GM03348 (cell line): ENCODE measurements at regions not wholly inside any gene's neighbourhood (a gene's known extent, or its start where the extent isn't known, plus 50 kb on each side); places are given as distances from the start of the nearest gene placed in this dataset.

ENCODE experiments used
- DNase-seq: peaks from one replicate; pipeline ENCODE4 v3.0.0; 2012; ENCODE audit warnings: low spot score

GRCh38 chr10:79007018-79007417 lies 61.7 kb upstream of the ZMIZ1 start:
- no peak for DNase-seq

- peak; percentile 39 for DNase-seq
Observed at GRCh38 chr10:79007421-79008319, 61.1 kb upstream of the ZMIZ1 start.

GRCh38 chr10:79009145-79009544 lies 59.6 kb upstream of the ZMIZ1 start:
- DNase-seq = no peak

GRCh38 chr10:79012567-79012966 lies 56.2 kb upstream of the ZMIZ1 start:
- no peak for DNase-seq

- DNase-seq = no peak
Observed at GRCh38 chr10:79013406-79013987, 55.3 kb upstream of the ZMIZ1 start.

GRCh38 chr10:79014796-79015195 lies 54.0 kb upstream of the ZMIZ1 start:
- DNase-seq = no peak

- no peak for DNase-seq
Observed at GRCh38 chr10:79017882-79018520, 50.8 kb upstream of the ZMIZ1 start.

- DNase-seq = no peak
Observed at GRCh38 chr10:79018521-79019011, 50.2 kb upstream of the ZMIZ1 start.
